HepG2 (cell line): ENCODE measurements at regions not wholly inside any gene's neighbourhood (a gene's known extent, or its start where the extent isn't known, plus 50 kb on each side); places are given as distances from the start of the nearest gene placed in this dataset.

ENCODE experiments used
- ATAC-seq: fragments of 200-7000 bp; cut with Tn5 transposase; 3 replicates; pipeline ENCODE4 v1.9.1; 2020; ENCODE audit warnings: mild to moderate bottlenecking, moderate library complexity
- BruUV-seq: library from RNA; stranded (reverse); fragments of 400-500 nt; replicated peaks from 2 replicates; lab custom pipeline; 2021; lab: Mats Ljungman, UMichigan
- CTCF ChIA-PET: fragments of 300-600 bp; formaldehyde crosslinking; extraction: SDS; loops from one replicate; lab custom pipeline; 2021; ENCODE audit warnings: low total read pairs, inconsistent platforms, low intra/inter-chr PET ratio; lab: Yijun Ruan, JAX
- POLR2A ChIA-PET: fragments of 350-600 bp; sonication (Branson Sonifier 250); formaldehyde crosslinking; loops from one replicate; lab custom pipeline; 2020; ENCODE audit warnings: antibody characterized with exemption, inconsistent platforms; lab: Yijun Ruan, JAX
- DNase-seq: peaks from one replicate; pipeline ENCODE4 v3.0.0-alpha.2; 2015; ENCODE audit warnings: low spot score
- FAIRE-seq: peaks from 3 replicates; lab custom pipeline; 2011; peaks lifted over from hg19 to GRCh38; lab: Jason Lieb, UNC
- H2AFZ ChIP-seq: one replicate; pipeline ENCODE4 v1.6.1; 2011; ENCODE audit warnings: low read length, inconsistent platforms
- H3K27ac ChIP-seq: fragments of 300-600 bp; 3 replicates; pipeline ENCODE4 v1.8.0; 2011; ENCODE audit warnings: mixed run types, mild to moderate bottlenecking, mixed read lengths, low read length, inconsistent platforms; ENCODE audit not compliant: insufficient read depth; ENCODE audit errors: extremely low read length
- H3K27me3 ChIP-seq, 2 experiments: fragments of 200-600 bp in 1 of 2; 2 replicates in 1 of 2; 3 replicates in 1 of 2; pipeline versions ENCODE4 v1.6.0 to v1.8.0; 2011; ENCODE audit warnings: low read length in 2 of 2, mild to moderate bottlenecking in 2 of 2, moderate library complexity in 2 of 2, inconsistent platforms in 1 of 2; ENCODE audit not compliant: insufficient read depth in 2 of 2, control insufficient read depth in 1 of 2
- H3K36me3 ChIP-seq, 2 experiments: fragments of 200-600 bp in 1 of 2; replicated peaks in 1 of 2; 2 replicates in 1 of 2; 3 replicates in 1 of 2; pipeline versions ENCODE4 v1.5.1 to v1.8.0; 2011; ENCODE audit warnings: low read length in 2 of 2, inconsistent platforms in 1 of 2; ENCODE audit not compliant: insufficient read depth in 2 of 2, control insufficient read depth in 1 of 2
- H3K4me1 ChIP-seq: 2 replicates; pipeline ENCODE4 v1.5.1; 2012; ENCODE audit warnings: low read length, inconsistent platforms; ENCODE audit not compliant: insufficient read depth
- H3K4me2 ChIP-seq: 2 replicates; pipeline ENCODE4 v1.6.0; 2011; ENCODE audit warnings: low read depth, low read length, inconsistent platforms
- H3K4me3 ChIP-seq, 3 experiments: fragments of 200-600 bp in 1 of 3; sonication (generic), shearing (Covaris generic) in 1 of 3; replicated peaks in 1 of 3; 2 replicates each; pipeline ENCODE4 v1.5.1; 2011 to 2016; ENCODE audit warnings: low read length in 3 of 3, inconsistent platforms in 2 of 3, low read depth in 2 of 3, mild to moderate bottlenecking in 2 of 3, control low read depth in 1 of 3, mixed read lengths in 1 of 3; ENCODE audit not compliant: insufficient read depth in 1 of 3
- H3K79me2 ChIP-seq: one replicate; pipeline ENCODE4 v1.6.1; 2011; ENCODE audit warnings: low read length, inconsistent platforms; ENCODE audit not compliant: insufficient read depth
- H3K9ac ChIP-seq: 2 replicates; pipeline ENCODE4 v1.6.0; 2011; ENCODE audit warnings: mild to moderate bottlenecking, low read depth, low read length, inconsistent platforms; ENCODE audit not compliant: insufficient read depth
- H3K9me3 ChIP-seq: 2 replicates; pipeline ENCODE4 v1.5.1; 2012; ENCODE audit warnings: mild to moderate bottlenecking, low read length
- H4K20me1 ChIP-seq: 2 replicates; pipeline ENCODE4 v1.6.0; 2011; ENCODE audit warnings: inconsistent platforms, mild to moderate bottlenecking, low read length, moderate library complexity; ENCODE audit not compliant: insufficient read depth
- ARID5B ChIP-seq: IDR thresholded peaks from 2 replicates; pipeline ENCODE4 v1.4.0; 2020; ENCODE audit warnings: mild to moderate bottlenecking, missing genetic modification reagents
- FOXP4 ChIP-seq: sonication (generic); formaldehyde crosslinking; IDR thresholded peaks from 2 replicates; pipeline ENCODE4 v1.4.0; 2020; ENCODE audit warnings: missing genetic modification reagents
- GABPB1 ChIP-seq: IDR thresholded peaks from 2 replicates; pipeline ENCODE4 v1.6.1; 2016; ENCODE audit warnings: mild to moderate bottlenecking, missing genetic modification reagents, moderate library complexity, missing compliant biosample characterization
- MTF2 ChIP-seq: sonication (generic); formaldehyde crosslinking; IDR thresholded peaks from 2 replicates; pipeline ENCODE4 v1.5.0; 2020; ENCODE audit warnings: missing genetic modification reagents, borderline replicate concordance
- NFYB ChIP-seq: sonication (generic); formaldehyde crosslinking; IDR thresholded peaks from 2 replicates; pipeline ENCODE4 v1.4.0; 2020; ENCODE audit warnings: missing genetic modification reagents
- REPIN1 ChIP-seq: sonication (generic); formaldehyde crosslinking; IDR thresholded peaks from 2 replicates; pipeline ENCODE4 v1.8.0; 2022; ENCODE audit warnings: missing genetic modification reagents, low read depth, mild to moderate bottlenecking, borderline replicate concordance
- ZBTB8A ChIP-seq: sonication (generic); formaldehyde crosslinking; IDR thresholded peaks from 2 replicates; pipeline ENCODE4 v1.4.0; 2020; ENCODE audit warnings: mild to moderate bottlenecking, low read depth, missing genetic modification reagents, borderline replicate concordance
- ZFP62 ChIP-seq: sonication (generic); formaldehyde crosslinking; IDR thresholded peaks from 2 replicates; pipeline ENCODE4 v1.4.0; 2020; ENCODE audit warnings: missing genetic modification reagents
- ZFX ChIP-seq: sonication (generic); formaldehyde crosslinking; IDR thresholded peaks from 2 replicates; pipeline ENCODE4 v1.4.0; 2020; ENCODE audit warnings: mild to moderate bottlenecking, low read depth, missing genetic modification reagents, moderate library complexity
- ZMYM4 ChIP-seq: sonication (generic); formaldehyde crosslinking; IDR thresholded peaks from 2 replicates; pipeline ENCODE4 v1.8.1; 2023; ENCODE audit warnings: mild to moderate bottlenecking, missing genetic modification reagents
- ZNF33A ChIP-seq: sonication (generic); formaldehyde crosslinking; IDR thresholded peaks from 2 replicates; pipeline ENCODE4 v1.5.1; 2020; ENCODE audit warnings: missing genetic modification reagents, mild to moderate bottlenecking, moderate library complexity, borderline replicate concordance
- ZNF687 ChIP-seq: sonication (generic); formaldehyde crosslinking; IDR thresholded peaks from 2 replicates; pipeline ENCODE4 v1.5.1; 2020; ENCODE audit warnings: mild to moderate bottlenecking, missing genetic modification reagents, moderate library complexity
- ZNF891 ChIP-seq: sonication (generic); formaldehyde crosslinking; IDR thresholded peaks from 2 replicates; pipeline ENCODE4 v1.5.0; 2020; ENCODE audit warnings: mild to moderate bottlenecking, missing genetic modification reagents
- WGBS: methylation state at CpG from one replicate; pipeline ENCODE4 v1.1.6; 2017; ENCODE audit warnings: low lambda C conversion rate; 5-methylcytosine and 5-hydroxymethylcytosine counted together
- in situ Hi-C: cut with HindIII; loops from 2 replicates; pipeline ENCODE4 v1.10.0; 2017; ENCODE audit warnings: low pct_unique_long_range_greater_than_20kb; ENCODE audit not compliant: extremely low pct_ligation_motif_present
- intact Hi-C: fragments of 100-400 bp; cut with micrococcal nuclease; formaldehyde crosslinking; loops from one replicate; pipeline ENCODE4 v1.10.0; 2022; ENCODE audit not compliant: unreplicated experiment

GRCh38 chr9:96169484-96169883, 132.5 kb downstream of the HSD17B3 start:
- no peaks in the 10 kb centered on the region for H4K20me1 ChIP-seq
- peak overlapping the region; percentile 76 for H3K4me2 ChIP-seq
- FAIRE-seq (no peak), DNase-seq (peak; percentile 24), ATAC-seq (peak; percentile 89)
- no peak overlapping the region for H2AFZ ChIP-seq
- H3K27me3 ChIP-seq = peaks cover 4 to 13% of the 10 kb centered on the region in 2 experiments; a peak in 3 of 5 replicates
- H3K4me1 ChIP-seq = peaks cover 34% of the 10 kb centered on the region
- TF ChIP-seq ZFX (CRISPR knock-in tag) (peak; percentile 10; the same call in 1 of the 2 replicates), ZBTB8A (CRISPR knock-in tag) (no peak), ZNF33A (CRISPR knock-in tag) (no peak), NFYB (CRISPR knock-in tag) (no peak), ZFP62 (CRISPR knock-in tag) (no peak), GABPB1 (peak; percentile 36; the same call in 1 of the 2 replicates), ZMYM4 (no peak), ZNF687 (CRISPR knock-in tag) (0 out of 2 replicates have a peak, but pooled peaks have one; percentile 33), ARID5B (0 out of 2 replicates have a peak, but pooled peaks have one; percentile 8), REPIN1 (CRISPR knock-in tag) (no peak), MTF2 (CRISPR knock-in tag) (0 out of 2 replicates have a peak, but pooled peaks have one; percentile 55), FOXP4 (CRISPR knock-in tag) (peak; percentile 32; the same call in 1 of the 2 replicates), ZNF891 (CRISPR knock-in tag) (no peak)
- BruUV-seq = no TSS peak
- H3K36me3 ChIP-seq = no peaks in the 10 kb centered on the region
- 0% methylated on average over 11 of the region's 15 CpGs for WGBS
- ChIA-PET CTCF (no interaction called here), POLR2A (no interaction called here)
- in situ Hi-C loops = no loop called here
- intact Hi-C loops = no loop called here
- no peak overlapping the region for H3K9ac ChIP-seq
- no peaks in the 10 kb centered on the region for H3K79me2 ChIP-seq
- H3K4me3 ChIP-seq = peak overlapping the region; percentile 14 to 60 (median 18); a peak in 4 of 6 replicates
- no peak overlapping the region for H3K27ac ChIP-seq
- no peaks in the 10 kb centered on the region for H3K9me3 ChIP-seq
